ENCODE measurements at regions not wholly inside any gene's neighbourhood (a gene's known extent, or its start where the extent isn't known, plus 50 kb on each side); places are given as distances from the start of the nearest gene placed in this dataset.

- Histone ChIP-seq H3K4me2 (ENCODE audit: insufficient read depth, low read length) (no peak overlapping the region), H4K20me1 (replicated peaks; ENCODE audit: control insufficient read depth, extremely low read depth, insufficient read depth, low read length) (no peaks in the 10 kb centered on the region), H3K27ac (ENCODE audit: insufficient read depth, low read depth, low read length) (no peak overlapping the region), H3K9ac (replicated peaks; ENCODE audit: extremely low read depth, insufficient read depth, low read length) (no peak overlapping the region), H3K36me3 (ENCODE audit: control insufficient read depth in 2 of 2, extremely low read depth in 1 of 2, insufficient read depth in 2 of 2, low read length in 2 of 2) (no peaks in the 10 kb centered on the region), H3K4me1 (ENCODE audit: control insufficient read depth, extremely low read depth, insufficient read depth, low read length) (no peaks in the 10 kb centered on the region), H3K9me1 (replicated peaks; ENCODE audit: control insufficient read depth, extremely low read depth, insufficient read depth, low read length) (no peaks in the 10 kb centered on the region), H3K9me3 (replicated peaks; ENCODE audit: control insufficient read depth, insufficient read depth, low read length) (no peaks in the 10 kb centered on the region), H3K27me3 (ENCODE audit: control insufficient read depth in 2 of 2, insufficient read depth in 2 of 2, low read length in 2 of 2) (no peaks in the 10 kb centered on the region), H3K4me3 (replicated peaks in 1 of 3; ENCODE audit: insufficient read depth in 1 of 3, low read depth in 1 of 3, low read length in 3 of 3) (no peak overlapping the region), H2AFZ (ENCODE audit: low read depth, low read length) (no peak overlapping the region), H3K79me2 (ENCODE audit: control insufficient read depth, insufficient read depth, low read length) (no peaks in the 10 kb centered on the region)
- FAIRE-seq (no peak), DNase-seq (ENCODE audit: low read depth, low spot score) (peak; percentile 7)
- intact Hi-C loops (cut with micrococcal nuclease) (loop anchor here (5.0 kb wide), 1 partner anchor 135 kb away; no protein-coding TSS in a partner anchor), dilution Hi-C loops (cut with MboI; ENCODE audit: extremely low pct_ligation_motif_present, low sequenced_read_pairs) (no loop called here)
- TF ChIP-seq POLR2AphosphoS5 (IDR thresholded peaks at IDR 0.05; ENCODE audit: insufficient read depth, low read depth, low read length) = no peak
- no peak for TF ChIP-seq MAX (IDR thresholded peaks at IDR 0.05; ENCODE audit: insufficient read depth, insufficient read length)
- TF ChIP-seq GATA2 (IDR thresholded peaks at IDR 0.05; ENCODE audit: insufficient read depth, insufficient read length, low read depth, low read length) = no peak
- no peak for TF ChIP-seq POLR2A (IDR thresholded peaks at IDR 0.05; ENCODE audit: low read depth, low read length)
- no peak for TF ChIP-seq FOS (IDR thresholded peaks at IDR 0.05; ENCODE audit: borderline replicate concordance, insufficient read depth, low read length)
- TF ChIP-seq JUN (IDR thresholded peaks at IDR 0.05; ENCODE audit: borderline replicate concordance, insufficient read depth, insufficient read length, low read depth) = no peak
- no peak for TF ChIP-seq EZH2 (IDR thresholded peaks at IDR 0.05; ENCODE audit: borderline replicate concordance, low read depth, low read length, severe bottlenecking)
- TF ChIP-seq MYC (IDR thresholded peaks at IDR 0.05; ENCODE audit: low read depth, low read length) = no peak
- TF ChIP-seq, protein P1, sequence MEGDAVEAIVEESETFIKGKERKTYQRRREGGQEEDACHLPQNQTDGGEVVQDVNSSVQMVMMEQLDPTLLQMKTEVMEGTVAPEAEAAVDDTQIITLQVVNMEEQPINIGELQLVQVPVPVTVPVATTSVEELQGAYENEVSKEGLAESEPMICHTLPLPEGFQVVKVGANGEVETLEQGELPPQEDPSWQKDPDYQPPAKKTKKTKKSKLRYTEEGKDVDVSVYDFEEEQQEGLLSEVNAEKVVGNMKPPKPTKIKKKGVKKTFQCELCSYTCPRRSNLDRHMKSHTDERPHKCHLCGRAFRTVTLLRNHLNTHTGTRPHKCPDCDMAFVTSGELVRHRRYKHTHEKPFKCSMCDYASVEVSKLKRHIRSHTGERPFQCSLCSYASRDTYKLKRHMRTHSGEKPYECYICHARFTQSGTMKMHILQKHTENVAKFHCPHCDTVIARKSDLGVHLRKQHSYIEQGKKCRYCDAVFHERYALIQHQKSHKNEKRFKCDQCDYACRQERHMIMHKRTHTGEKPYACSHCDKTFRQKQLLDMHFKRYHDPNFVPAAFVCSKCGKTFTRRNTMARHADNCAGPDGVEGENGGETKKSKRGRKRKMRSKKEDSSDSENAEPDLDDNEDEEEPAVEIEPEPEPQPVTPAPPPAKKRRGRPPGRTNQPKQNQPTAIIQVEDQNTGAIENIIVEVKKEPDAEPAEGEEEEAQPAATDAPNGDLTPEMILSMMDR (IDR thresholded peaks at IDR 0.05; ENCODE audit: extremely low read depth in 1 of 2, insufficient read depth in 1 of 2, low read depth in 1 of 2, low read length in 2 of 2) = no peak
- ChIA-PET POLR2A (no interaction called here), CTCF (interaction anchor here (1.2 kb wide), 1 partner anchor 109 kb away, joined by 6 read pairs; no protein-coding TSS in a partner anchor)
- no TSS peak for BruUV-seq (replicated peaks)
Measured at GRCh38 chr4:185912779-185913178, 100.8 kb upstream of the SORBS2 start.
